ENCODE measurements at regions not wholly inside any gene's neighbourhood (a gene's known extent, or its start where the extent isn't known, plus 50 kb on each side); places are given as distances from the start of the nearest gene placed in this dataset.

- H2AFZ ChIP-seq (ENCODE audit: low read length): no peak overlapping the region
- H3K9me3 ChIP-seq (replicated peaks in 1 of 2; ENCODE audit: control insufficient read depth in 2 of 2, insufficient read depth in 1 of 2, low read depth in 1 of 2, low read length in 2 of 2): no peaks in the 10 kb centered on the region
- H3K23ac ChIP-seq (ENCODE audit: low read depth, low read length, poor library complexity): no peak overlapping the region
- no peak overlapping the region for H3K14ac ChIP-seq (ENCODE audit: low read length)
- no peaks in the 10 kb centered on the region for H3K79me1 ChIP-seq (ENCODE audit: low read depth, low read length)
- H3K36me3 ChIP-seq (replicated peaks in 1 of 2; ENCODE audit: control insufficient read depth in 2 of 2, insufficient read depth in 2 of 2, low read length in 2 of 2): no peaks in the 10 kb centered on the region
- no peak overlapping the region for H4K91ac ChIP-seq (ENCODE audit: low read depth, low read length, poor library complexity)
- no peak overlapping the region for H3K4me3 ChIP-seq (ENCODE audit: low read length in 2 of 2)
- no peaks in the 10 kb centered on the region for H3K27me3 ChIP-seq (ENCODE audit: control insufficient read depth in 3 of 3, insufficient read depth in 3 of 3, low read depth in 1 of 3, low read length in 3 of 3)
- no peak overlapping the region for H3K4me2 ChIP-seq (ENCODE audit: insufficient read depth, low read length, poor library complexity, severe bottlenecking)
- H3K9ac ChIP-seq (ENCODE audit: low read depth, low read length, poor library complexity): no peak overlapping the region
- H3K18ac ChIP-seq (ENCODE audit: low read length): no peak overlapping the region
- H2BK15ac ChIP-seq (ENCODE audit: low read length): no peak overlapping the region
- H4K8ac ChIP-seq (ENCODE audit: low read depth, low read length): no peak overlapping the region
- no peak overlapping the region for H2AK5ac ChIP-seq (ENCODE audit: low read depth, low read length)
- no peak overlapping the region for H2BK12ac ChIP-seq (ENCODE audit: low read length)
- H3K4me1 ChIP-seq (ENCODE audit: control insufficient read depth in 2 of 2, insufficient read depth in 1 of 2, low read depth in 1 of 2, low read length in 2 of 2): peaks cover 4 to 10% of the 10 kb centered on the region in 2 donors
- H3K4ac ChIP-seq (ENCODE audit: low read length): no peak overlapping the region
- no peak for DNase-seq (ENCODE audit: low spot score)
- no peak overlapping the region for H2BK120ac ChIP-seq (ENCODE audit: low read depth, low read length)
- H2BK5ac ChIP-seq (ENCODE audit: low read length): no peak overlapping the region
- no peak overlapping the region for H3K27ac ChIP-seq (replicated peaks; ENCODE audit: low read length)
- no CpG with 5 or more reads among the region's 1 CpG for WGBS, 2 donors (ENCODE audit: extremely low coverage in 2 of 2, insufficient read length in 2 of 2, insufficient replicate concordance in 1 of 2)
Observed at GRCh38 chr2:114034742-114035141, 144.9 kb downstream of the ACTR3 start.

- H4K91ac ChIP-seq (ENCODE audit: low read depth, low read length, poor library complexity): no peak overlapping the region
- H3K36me3 ChIP-seq (replicated peaks in 1 of 2; ENCODE audit: control insufficient read depth in 2 of 2, insufficient read depth in 2 of 2, low read length in 2 of 2): no peaks in the 10 kb centered on the region
- no CpG with 5 or more reads among the region's 3 CpGs for whole genome bisulfite sequencing, 2 donors (ENCODE audit: extremely low coverage in 2 of 2, insufficient read length in 2 of 2, insufficient replicate concordance in 1 of 2)
- no peak overlapping the region for H3K4ac ChIP-seq (ENCODE audit: low read length)
- no peaks in the 10 kb centered on the region for H3K9me3 ChIP-seq (replicated peaks in 1 of 2; ENCODE audit: control insufficient read depth in 2 of 2, insufficient read depth in 1 of 2, low read depth in 1 of 2, low read length in 2 of 2)
- no peak overlapping the region for H2BK15ac ChIP-seq (ENCODE audit: low read length)
- no peak overlapping the region for H4K8ac ChIP-seq (ENCODE audit: low read depth, low read length)
- H3K9ac ChIP-seq (ENCODE audit: low read depth, low read length, poor library complexity): no peak overlapping the region
- H3K4me3 ChIP-seq (ENCODE audit: low read length in 2 of 2): no peak overlapping the region
- H3K14ac ChIP-seq (ENCODE audit: low read length): no peak overlapping the region
- no peak for DNase-seq (ENCODE audit: low spot score)
- no peak overlapping the region for H3K4me2 ChIP-seq (ENCODE audit: insufficient read depth, low read length, poor library complexity, severe bottlenecking)
- H3K23ac ChIP-seq (ENCODE audit: low read depth, low read length, poor library complexity): no peak overlapping the region
- no peak overlapping the region for H2AK5ac ChIP-seq (ENCODE audit: low read depth, low read length)
- H3K18ac ChIP-seq (ENCODE audit: low read length): no peak overlapping the region
- H2BK120ac ChIP-seq (ENCODE audit: low read depth, low read length): no peak overlapping the region
- H3K27me3 ChIP-seq (ENCODE audit: control insufficient read depth in 3 of 3, insufficient read depth in 3 of 3, low read depth in 1 of 3, low read length in 3 of 3): no peaks in the 10 kb centered on the region
- peaks cover 7% of the 10 kb centered on the region in 2 donors for H3K4me1 ChIP-seq (ENCODE audit: control insufficient read depth in 2 of 2, insufficient read depth in 1 of 2, low read depth in 1 of 2, low read length in 2 of 2)
- H2AFZ ChIP-seq (ENCODE audit: low read length): no peak overlapping the region
- H3K79me1 ChIP-seq (ENCODE audit: low read depth, low read length): no peaks in the 10 kb centered on the region
- H3K27ac ChIP-seq (replicated peaks; ENCODE audit: low read length): no peak overlapping the region
- no peak overlapping the region for H2BK12ac ChIP-seq (ENCODE audit: low read length)
- no peak overlapping the region for H2BK5ac ChIP-seq (ENCODE audit: low read length)
Observed at GRCh38 chr2:114038710-114039109, 148.8 kb downstream of the ACTR3 start.

GRCh38 chr2:114039677-114040076 lies 149.8 kb downstream of the ACTR3 start:
- H2AFZ ChIP-seq (ENCODE audit: low read length): no peak overlapping the region
- no peak overlapping the region for H4K91ac ChIP-seq (ENCODE audit: low read depth, low read length, poor library complexity)
- DNase-seq (ENCODE audit: low spot score): no peak
- no peak overlapping the region for H2BK120ac ChIP-seq (ENCODE audit: low read depth, low read length)
- H2BK5ac ChIP-seq (ENCODE audit: low read length): no peak overlapping the region
- no peak overlapping the region for H3K18ac ChIP-seq (ENCODE audit: low read length)
- no peak overlapping the region for H3K4me2 ChIP-seq (ENCODE audit: insufficient read depth, low read length, poor library complexity, severe bottlenecking)
- no peaks in the 10 kb centered on the region for H3K27me3 ChIP-seq (ENCODE audit: control insufficient read depth in 3 of 3, insufficient read depth in 3 of 3, low read depth in 1 of 3, low read length in 3 of 3)
- no peak overlapping the region for H3K9ac ChIP-seq (ENCODE audit: low read depth, low read length, poor library complexity)
- H3K36me3 ChIP-seq (replicated peaks in 1 of 2; ENCODE audit: control insufficient read depth in 2 of 2, insufficient read depth in 2 of 2, low read length in 2 of 2): no peaks in the 10 kb centered on the region
- H2BK12ac ChIP-seq (ENCODE audit: low read length): no peak overlapping the region
- no peak overlapping the region for H2BK15ac ChIP-seq (ENCODE audit: low read length)
- H3K27ac ChIP-seq (replicated peaks; ENCODE audit: low read length): no peak overlapping the region
- H3K9me3 ChIP-seq (replicated peaks in 1 of 2; ENCODE audit: control insufficient read depth in 2 of 2, insufficient read depth in 1 of 2, low read depth in 1 of 2, low read length in 2 of 2): no peaks in the 10 kb centered on the region
- H3K23ac ChIP-seq (ENCODE audit: low read depth, low read length, poor library complexity): no peak overlapping the region
- no peaks in the 10 kb centered on the region for H3K79me1 ChIP-seq (ENCODE audit: low read depth, low read length)
- H3K14ac ChIP-seq (ENCODE audit: low read length): no peak overlapping the region
- no peak overlapping the region for H3K4me3 ChIP-seq (ENCODE audit: low read length in 2 of 2)
- H4K8ac ChIP-seq (ENCODE audit: low read depth, low read length): no peak overlapping the region
- H2AK5ac ChIP-seq (ENCODE audit: low read depth, low read length): no peak overlapping the region
- H3K4me1 ChIP-seq (ENCODE audit: control insufficient read depth in 2 of 2, insufficient read depth in 1 of 2, low read depth in 1 of 2, low read length in 2 of 2): peaks cover 2 to 3% of the 10 kb centered on the region in 2 donors
- no peak overlapping the region for H3K4ac ChIP-seq (ENCODE audit: low read length)
- no CpG with 5 or more reads among the region's 2 CpGs for WGBS, 2 donors (ENCODE audit: extremely low coverage in 2 of 2, insufficient read length in 2 of 2, insufficient replicate concordance in 1 of 2)

- Histone ChIP-seq H3K18ac (ENCODE audit: low read length) (no peak overlapping the region), H3K14ac (ENCODE audit: low read length) (no peak overlapping the region), H3K4me2 (ENCODE audit: insufficient read depth, low read length, poor library complexity, severe bottlenecking) (no peak overlapping the region), H2AFZ (ENCODE audit: low read length) (no peak overlapping the region), H3K27ac (replicated peaks; ENCODE audit: low read length) (no peak overlapping the region), H4K8ac (ENCODE audit: low read depth, low read length) (no peak overlapping the region), H3K9ac (ENCODE audit: low read depth, low read length, poor library complexity) (no peak overlapping the region), H3K23ac (ENCODE audit: low read depth, low read length, poor library complexity) (no peak overlapping the region), H2BK15ac (ENCODE audit: low read length) (no peak overlapping the region), H2BK120ac (ENCODE audit: low read depth, low read length) (no peak overlapping the region), H3K36me3 (replicated peaks in 1 of 2; ENCODE audit: control insufficient read depth in 2 of 2, insufficient read depth in 2 of 2, low read length in 2 of 2) (no peaks in the 10 kb centered on the region), H3K9me3 (replicated peaks in 1 of 2; ENCODE audit: control insufficient read depth in 2 of 2, insufficient read depth in 1 of 2, low read depth in 1 of 2, low read length in 2 of 2) (no peaks in the 10 kb centered on the region), H2AK5ac (ENCODE audit: low read depth, low read length) (no peak overlapping the region), H4K91ac (ENCODE audit: low read depth, low read length, poor library complexity) (no peak overlapping the region), H3K79me1 (ENCODE audit: low read depth, low read length) (no peaks in the 10 kb centered on the region), H3K4ac (ENCODE audit: low read length) (no peak overlapping the region), H3K27me3 (ENCODE audit: control insufficient read depth in 3 of 3, insufficient read depth in 3 of 3, low read depth in 1 of 3, low read length in 3 of 3) (no peaks in the 10 kb centered on the region), H2BK12ac (ENCODE audit: low read length) (no peak overlapping the region), H2BK5ac (ENCODE audit: low read length) (no peak overlapping the region), H3K4me3 (ENCODE audit: low read length in 2 of 2) (no peak overlapping the region), H3K4me1 (ENCODE audit: control insufficient read depth in 2 of 2, insufficient read depth in 1 of 2, low read depth in 1 of 2, low read length in 2 of 2) (peaks cover 0 to 3% of the 10 kb centered on the region in 2 donors)
- DNase-seq (ENCODE audit: low spot score): no peak
- WGBS, 2 donors (ENCODE audit: extremely low coverage in 2 of 2, insufficient read length in 2 of 2, insufficient replicate concordance in 1 of 2): no CpG with 5 or more reads among the region's 7 CpGs
Observed at GRCh38 chr2:114040826-114041225, 150.9 kb downstream of the ACTR3 start.

Measured in neuronal stem cell (in vitro differentiated cells).